HUES6 (cell line): ENCODE measurements at regions not wholly inside any gene's neighbourhood (a gene's known extent, or its start where the extent isn't known, plus 50 kb on each side); places are given as distances from the start of the nearest gene placed in this dataset.

Experiments
- H3K27ac ChIP-seq: 2 replicates; pipeline ENCODE4 v1.7.0; 2013; ENCODE audit warnings: low read depth, mild to moderate bottlenecking, low read length, inconsistent platforms
- H3K27me3 ChIP-seq: 2 replicates; pipeline ENCODE4 v1.6.1; 2013; ENCODE audit warnings: low read length; ENCODE audit not compliant: control insufficient read depth, insufficient read depth
- H3K36me3 ChIP-seq: 2 replicates; pipeline ENCODE4 v1.6.1; 2013; ENCODE audit warnings: low read length; ENCODE audit not compliant: control insufficient read depth, insufficient read depth
- H3K4me1 ChIP-seq: 2 replicates; pipeline ENCODE4 v1.6.1; 2013; ENCODE audit warnings: low read length; ENCODE audit not compliant: control insufficient read depth, insufficient read depth
- H3K4me3 ChIP-seq: 2 replicates; pipeline ENCODE4 v1.5.1; 2013; ENCODE audit warnings: low read depth, low read length
- H3K9ac ChIP-seq: one replicate; pipeline ENCODE4 v1.6.1; 2013; ENCODE audit warnings: mild to moderate bottlenecking, low read length
- H3K9me3 ChIP-seq: 2 replicates; pipeline ENCODE4 v1.6.1; 2013; ENCODE audit warnings: low read depth, low read length; ENCODE audit not compliant: control insufficient read depth, insufficient read depth

DNA sequence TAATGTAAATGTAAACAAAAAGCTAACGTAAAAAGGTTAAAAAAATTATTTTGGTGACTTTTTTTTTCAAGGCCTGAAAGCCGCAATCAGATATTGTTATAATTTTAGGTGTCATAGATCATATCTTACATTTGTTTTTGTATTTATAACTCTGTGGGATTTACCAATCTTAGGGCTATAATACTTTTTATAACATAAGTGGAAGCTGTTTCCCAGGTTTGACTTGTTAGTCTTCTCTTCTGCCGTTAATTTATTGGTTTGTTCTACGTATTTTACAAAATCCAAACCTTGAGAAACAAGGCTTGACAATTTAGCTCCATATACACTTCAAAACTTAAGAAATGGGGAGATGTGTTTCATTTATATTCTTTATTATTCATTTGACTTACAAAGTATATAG, 119.4 kb downstream of the EVX1 start:
- Histone ChIP-seq H3K4me3 (no peak overlapping the region), H3K9ac (no peak overlapping the region), H3K9me3 (no peaks in the 10 kb centered on the region), H3K27ac (no peak overlapping the region), H3K36me3 (no peaks in the 10 kb centered on the region), H3K4me1 (no peaks in the 10 kb centered on the region), H3K27me3 (no peaks in the 10 kb centered on the region)

DNA sequence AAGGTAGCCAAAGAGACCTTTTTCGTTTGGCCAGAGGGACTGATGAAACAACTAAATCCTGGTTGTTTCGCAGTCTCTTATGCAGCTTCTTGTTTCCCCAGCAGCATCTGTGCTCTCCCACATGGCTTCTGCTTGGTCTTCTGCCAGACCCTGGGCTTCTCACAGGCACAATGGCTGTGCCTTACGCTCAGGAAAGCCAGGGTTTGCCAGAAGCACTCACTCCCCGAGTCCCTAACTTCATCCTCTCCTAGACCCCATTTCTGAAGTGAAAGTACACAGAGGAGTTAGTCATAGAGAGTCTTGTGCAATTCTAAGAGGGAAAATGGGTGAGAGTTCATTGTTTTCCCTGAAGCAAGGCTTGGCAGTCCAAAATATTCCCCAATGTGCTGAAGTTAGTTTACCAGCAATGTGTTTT, 121.7 kb downstream of the EVX1 start:
- Histone ChIP-seq H3K27me3 (no peaks in the 10 kb centered on the region), H3K9me3 (no peaks in the 10 kb centered on the region), H3K9ac (no peak overlapping the region), H3K4me1 (no peaks in the 10 kb centered on the region), H3K27ac (no peak overlapping the region), H3K4me3 (no peak overlapping the region), H3K36me3 (no peaks in the 10 kb centered on the region)

DNA sequence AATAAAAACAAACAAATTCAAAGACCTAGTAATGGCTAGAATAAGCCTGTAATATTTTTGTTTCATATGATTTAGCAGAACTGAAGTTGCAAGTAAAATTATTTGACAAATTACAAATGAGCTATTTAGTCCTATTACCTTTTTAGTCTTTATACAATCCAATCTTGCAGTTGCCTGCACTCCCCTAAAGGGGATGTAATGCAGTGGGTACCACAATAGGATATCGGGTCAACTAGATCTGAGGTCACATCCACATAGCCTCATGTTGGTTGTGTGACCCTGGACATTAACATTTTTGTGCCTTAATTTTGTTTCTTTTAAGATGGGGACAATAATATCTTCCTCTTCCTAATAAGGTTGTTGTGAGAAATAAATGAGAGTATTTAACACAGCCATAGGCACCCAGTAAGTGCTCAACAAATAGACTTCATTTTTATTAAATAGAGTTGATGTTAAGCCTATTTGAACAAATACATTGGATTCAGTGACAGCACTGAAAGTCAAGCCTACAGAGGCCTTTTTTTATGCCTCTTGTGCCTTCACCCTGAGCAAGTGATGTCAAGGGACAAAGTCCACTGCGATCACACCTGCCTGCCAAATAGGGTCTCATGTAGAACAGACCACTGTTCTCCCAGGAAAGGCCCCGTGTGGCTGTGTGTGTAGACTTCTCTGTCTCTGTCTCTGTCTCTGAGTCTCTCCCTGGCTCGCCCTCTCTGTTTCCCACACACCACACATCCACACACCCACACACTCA, 124.8 kb downstream of the EVX1 start:
- no peak overlapping the region for H3K9ac ChIP-seq

GRCh38 chr7:27367933-27368549, 125.4 kb downstream of the EVX1 start:
- Histone ChIP-seq H3K9me3 (no peaks in the 10 kb centered on the region), H3K9ac (no peak overlapping the region), H3K27me3 (no peaks in the 10 kb centered on the region)

More for the DNA sequence above, 124.8 kb downstream of the EVX1 start:
- Histone ChIP-seq H3K9me3 (no peaks in the 10 kb centered on the region), H3K36me3 (no peaks in the 10 kb centered on the region), H3K4me3 (no peak overlapping the region), H3K27me3 (no peaks in the 10 kb centered on the region), H3K4me1 (peaks cover 4% of the 10 kb centered on the region; the same call in 1 of the 2 replicates), H3K27ac (no peak overlapping the region)

GRCh38 chr7:27374958-27375841, 132.6 kb downstream of the EVX1 start:
- Histone ChIP-seq H3K9me3 (no peaks in the 10 kb centered on the region), H3K27ac (no peak overlapping the region; the same call in 1 of the 2 replicates), H3K4me3 (no peak overlapping the region), H3K27me3 (no peaks in the 10 kb centered on the region), H3K4me1 (peaks cover 28% of the 10 kb centered on the region), H3K9ac (no peak overlapping the region), H3K36me3 (no peaks in the 10 kb centered on the region)

More at GRCh38 chr7:27367933-27368549, 125.4 kb downstream of the EVX1 start:
- H3K27ac ChIP-seq: no peak overlapping the region
- H3K4me1 ChIP-seq: peaks cover 11% of the 10 kb centered on the region; the same call in 1 of the 2 replicates
- H3K36me3 ChIP-seq: no peaks in the 10 kb centered on the region
- no peak overlapping the region for H3K4me3 ChIP-seq

GRCh38 chr7:27375958-27376357, 133.4 kb downstream of the EVX1 start:
- no peak overlapping the region for H3K9ac ChIP-seq
- no peaks in the 10 kb centered on the region for H3K36me3 ChIP-seq
- no peak overlapping the region; the same call in 1 of the 2 replicates for H3K27ac ChIP-seq
- peaks cover 28% of the 10 kb centered on the region for H3K4me1 ChIP-seq
- H3K27me3 ChIP-seq: no peaks in the 10 kb centered on the region
- H3K4me3 ChIP-seq: no peak overlapping the region
- H3K9me3 ChIP-seq: no peaks in the 10 kb centered on the region

- Histone ChIP-seq H3K27me3 (no peaks in the 10 kb centered on the region), H3K27ac (no peak overlapping the region), H3K36me3 (no peaks in the 10 kb centered on the region), H3K9ac (no peak overlapping the region), H3K4me3 (no peak overlapping the region), H3K4me1 (peaks cover 17% of the 10 kb centered on the region), H3K9me3 (no peaks in the 10 kb centered on the region)
These were observed 135.4 kb downstream of the EVX1 start for GRCh38 chr7:27377988-27378387.

DNA sequence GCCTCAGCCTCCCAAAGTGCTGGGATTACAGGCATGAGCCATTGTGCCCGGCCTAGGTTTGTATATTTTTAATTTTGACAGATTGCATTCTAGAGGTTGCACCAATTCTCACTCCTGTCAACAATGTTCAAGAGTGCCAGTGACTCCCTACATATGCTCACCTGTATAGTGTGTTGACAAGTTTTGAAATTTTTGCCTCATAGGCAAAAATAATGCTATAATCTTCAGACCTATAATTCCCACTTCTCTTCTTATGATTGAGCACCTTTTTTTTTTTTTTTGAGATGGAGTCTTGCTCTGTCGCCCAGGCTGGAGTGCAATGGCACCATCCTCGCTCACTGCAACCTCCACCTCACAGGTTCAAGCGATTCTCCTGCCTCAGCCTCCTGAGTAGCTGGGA, 139.7 kb downstream of the EVX1 start:
- Histone ChIP-seq H3K4me1 (no peaks in the 10 kb centered on the region), H3K27ac (no peak overlapping the region), H3K4me3 (no peak overlapping the region), H3K9ac (no peak overlapping the region), H3K27me3 (no peaks in the 10 kb centered on the region), H3K9me3 (no peaks in the 10 kb centered on the region), H3K36me3 (no peaks in the 10 kb centered on the region)

- Histone ChIP-seq H3K4me3 (no peak overlapping the region), H3K27ac (no peak overlapping the region), H3K27me3 (no peaks in the 10 kb centered on the region), H3K9me3 (no peaks in the 10 kb centered on the region), H3K9ac (no peak overlapping the region), H3K4me1 (no peaks in the 10 kb centered on the region), H3K36me3 (no peaks in the 10 kb centered on the region)
These were observed 144.0 kb downstream of the EVX1 start for GRCh38 chr7:27386581-27386980.

DNA sequence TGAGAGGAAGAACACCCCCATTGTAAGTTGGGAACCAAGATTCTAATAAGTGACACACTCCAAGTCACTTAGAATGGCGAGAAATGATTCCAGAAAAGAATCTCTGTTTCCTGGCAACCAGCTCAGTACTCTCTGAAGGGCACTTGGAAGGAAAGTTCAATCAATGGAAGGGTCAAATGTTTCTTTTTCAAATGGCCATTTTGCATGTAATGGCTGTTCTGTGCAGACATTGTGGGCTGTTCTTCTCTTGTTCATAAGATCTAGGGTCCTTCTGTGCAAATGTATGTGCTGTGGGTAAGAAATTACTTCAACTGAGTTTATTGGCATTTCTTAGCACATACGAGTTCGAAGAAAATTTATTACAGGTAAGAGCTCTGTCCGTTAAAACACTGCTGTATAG, 145.3 kb downstream of the EVX1 start:
- H3K36me3 ChIP-seq: no peaks in the 10 kb centered on the region
- no peaks in the 10 kb centered on the region for H3K4me1 ChIP-seq
- H3K27me3 ChIP-seq: no peaks in the 10 kb centered on the region
- no peak overlapping the region for H3K4me3 ChIP-seq
- H3K9ac ChIP-seq: no peak overlapping the region
- no peaks in the 10 kb centered on the region for H3K9me3 ChIP-seq
- no peak overlapping the region for H3K27ac ChIP-seq

GRCh38 chr7:27388561-27388960, 146.0 kb downstream of the EVX1 start:
- no peaks in the 10 kb centered on the region for H3K27me3 ChIP-seq

More at GRCh38 chr7:27388561-27388960, 146.0 kb downstream of the EVX1 start:
- no peak overlapping the region for H3K27ac ChIP-seq
- H3K9ac ChIP-seq: no peak overlapping the region
- no peaks in the 10 kb centered on the region for H3K9me3 ChIP-seq
- no peaks in the 10 kb centered on the region for H3K4me1 ChIP-seq
- no peak overlapping the region for H3K4me3 ChIP-seq
- no peaks in the 10 kb centered on the region for H3K36me3 ChIP-seq
